ENCODE measurements at regions not wholly inside any gene's neighbourhood (a gene's known extent, or its start where the extent isn't known, plus 50 kb on each side); places are given as distances from the start of the nearest gene placed in this dataset.

- Histone ChIP-seq H3K36me3 (ENCODE audit: control insufficient read depth, insufficient read depth, low read length) (no peaks in the 10 kb centered on the region), H3K4me1 (ENCODE audit: control insufficient read depth, insufficient read depth, low read length) (no peaks in the 10 kb centered on the region), H3K9me3 (ENCODE audit: control insufficient read depth, insufficient read depth, low read length) (no peaks in the 10 kb centered on the region), H3K27me3 (ENCODE audit: control insufficient read depth, insufficient read depth, low read length) (no peaks in the 10 kb centered on the region), H3K27ac (ENCODE audit: low read depth, low read length) (no peak overlapping the region), H3K4me3 (ENCODE audit: low read depth, low read length) (no peak overlapping the region)
- peak in 4 of 6 donors; percentile 10 to 87 (median 25) for DNase-seq (ENCODE audit: low read depth in 4 of 6, low spot score in 6 of 6)
- WGBS (ENCODE audit: insufficient coverage) = no CpG with 5 or more reads among the region's 1 CpG
Measured at GRCh38 chr12:90199006-90199405, 490.4 kb upstream of the ATP2B1 start.

- no peaks in the 10 kb centered on the region for H3K9me3 ChIP-seq (ENCODE audit: control insufficient read depth, insufficient read depth, low read length)
- no peak overlapping the region for H3K27ac ChIP-seq (ENCODE audit: low read depth, low read length)
- no peaks in the 10 kb centered on the region for H3K27me3 ChIP-seq (ENCODE audit: control insufficient read depth, insufficient read depth, low read length)
- no peak overlapping the region for H3K4me3 ChIP-seq (ENCODE audit: low read depth, low read length)
- H3K36me3 ChIP-seq (ENCODE audit: control insufficient read depth, insufficient read depth, low read length) = no peaks in the 10 kb centered on the region
- no peak for DNase-seq (ENCODE audit: low read depth in 4 of 6, low spot score in 6 of 6)
- WGBS (ENCODE audit: insufficient coverage) = no CpG with 5 or more reads among the region's 3 CpGs
- H3K4me1 ChIP-seq (ENCODE audit: control insufficient read depth, insufficient read depth, low read length) = no peaks in the 10 kb centered on the region
Measured at GRCh38 chr12:90193500-90193899, 484.9 kb upstream of the ATP2B1 start.

- peaks cover under 1% of the 10 kb centered on the region for H3K9me3 ChIP-seq (ENCODE audit: control insufficient read depth, insufficient read depth, low read length)
- no peak overlapping the region for H3K27ac ChIP-seq (ENCODE audit: low read depth, low read length)
- no peaks in the 10 kb centered on the region for H3K27me3 ChIP-seq (ENCODE audit: control insufficient read depth, insufficient read depth, low read length)
- H3K4me1 ChIP-seq (ENCODE audit: control insufficient read depth, insufficient read depth, low read length) = no peaks in the 10 kb centered on the region
- peak in 1 of 6 donors; percentile 4 for DNase-seq (ENCODE audit: low read depth in 4 of 6, low spot score in 6 of 6)
- no peak overlapping the region for H3K4me3 ChIP-seq (ENCODE audit: low read depth, low read length)
- H3K36me3 ChIP-seq (ENCODE audit: control insufficient read depth, insufficient read depth, low read length) = no peaks in the 10 kb centered on the region
- no CpG with 5 or more reads among the region's 2 CpGs for WGBS (ENCODE audit: insufficient coverage)
Measured at GRCh38 chr12:90188857-90189256, 480.2 kb upstream of the ATP2B1 start.

- no peak overlapping the region for H3K4me3 ChIP-seq (ENCODE audit: low read depth, low read length)
- peaks cover 8% of the 10 kb centered on the region for H3K9me3 ChIP-seq (ENCODE audit: control insufficient read depth, insufficient read depth, low read length)
- H3K4me1 ChIP-seq (ENCODE audit: control insufficient read depth, insufficient read depth, low read length) = no peaks in the 10 kb centered on the region
- no CpG with 5 or more reads among the region's 1 CpG for WGBS (ENCODE audit: insufficient coverage)
- no peak overlapping the region for H3K27ac ChIP-seq (ENCODE audit: low read depth, low read length)
- no peaks in the 10 kb centered on the region for H3K36me3 ChIP-seq (ENCODE audit: control insufficient read depth, insufficient read depth, low read length)
- H3K27me3 ChIP-seq (ENCODE audit: control insufficient read depth, insufficient read depth, low read length) = no peaks in the 10 kb centered on the region
- no peak for DNase-seq (ENCODE audit: low read depth in 4 of 6, low spot score in 6 of 6)
Measured at GRCh38 chr12:90183201-90183600, 474.6 kb upstream of the ATP2B1 start.

GRCh38 chr12:90181216-90181615, 472.6 kb upstream of the ATP2B1 start:
- WGBS (ENCODE audit: insufficient coverage) = no CpG with 5 or more reads among the region's 3 CpGs

GRCh38 chr12:90174956-90175355, 466.3 kb upstream of the ATP2B1 start:
- Histone ChIP-seq H3K4me3 (ENCODE audit: low read depth, low read length) (no peak overlapping the region), H3K4me1 (ENCODE audit: control insufficient read depth, insufficient read depth, low read length) (no peaks in the 10 kb centered on the region), H3K27ac (ENCODE audit: low read depth, low read length) (no peak overlapping the region), H3K27me3 (ENCODE audit: control insufficient read depth, insufficient read depth, low read length) (no peaks in the 10 kb centered on the region), H3K9me3 (ENCODE audit: control insufficient read depth, insufficient read depth, low read length) (peaks cover 2% of the 10 kb centered on the region), H3K36me3 (ENCODE audit: control insufficient read depth, insufficient read depth, low read length) (no peaks in the 10 kb centered on the region)
- WGBS (ENCODE audit: insufficient coverage) = no CpG with 5 or more reads among the region's 1 CpG
- no peak for DNase-seq (ENCODE audit: low read depth in 4 of 6, low spot score in 6 of 6)

More at GRCh38 chr12:90181216-90181615, 472.6 kb upstream of the ATP2B1 start:
- DNase-seq (ENCODE audit: low read depth in 4 of 6, low spot score in 6 of 6) = no peak
- H3K36me3 ChIP-seq (ENCODE audit: control insufficient read depth, insufficient read depth, low read length) = no peaks in the 10 kb centered on the region
- H3K27me3 ChIP-seq (ENCODE audit: control insufficient read depth, insufficient read depth, low read length) = no peaks in the 10 kb centered on the region
- H3K27ac ChIP-seq (ENCODE audit: low read depth, low read length) = no peak overlapping the region
- H3K4me3 ChIP-seq (ENCODE audit: low read depth, low read length) = no peak overlapping the region
- peaks cover 10% of the 10 kb centered on the region for H3K9me3 ChIP-seq (ENCODE audit: control insufficient read depth, insufficient read depth, low read length)
- no peaks in the 10 kb centered on the region for H3K4me1 ChIP-seq (ENCODE audit: control insufficient read depth, insufficient read depth, low read length)

GRCh38 chr12:90174198-90174510, 465.5 kb upstream of the ATP2B1 start:
- peak in 2 of 6 donors; percentile 26 to 75 for DNase-seq (ENCODE audit: low read depth in 4 of 6, low spot score in 6 of 6)
- Histone ChIP-seq H3K4me1 (ENCODE audit: control insufficient read depth, insufficient read depth, low read length) (no peaks in the 10 kb centered on the region), H3K27me3 (ENCODE audit: control insufficient read depth, insufficient read depth, low read length) (no peaks in the 10 kb centered on the region), H3K36me3 (ENCODE audit: control insufficient read depth, insufficient read depth, low read length) (no peaks in the 10 kb centered on the region), H3K9me3 (ENCODE audit: control insufficient read depth, insufficient read depth, low read length) (peaks cover 2% of the 10 kb centered on the region), H3K4me3 (ENCODE audit: low read depth, low read length) (no peak overlapping the region), H3K27ac (ENCODE audit: low read depth, low read length) (no peak overlapping the region)
- WGBS (ENCODE audit: insufficient coverage) = no CpG with 5 or more reads among the region's 1 CpG

- Histone ChIP-seq H3K9me3 (ENCODE audit: control insufficient read depth, insufficient read depth, low read length) (peaks cover 2% of the 10 kb centered on the region), H3K4me3 (ENCODE audit: low read depth, low read length) (no peak overlapping the region), H3K27me3 (ENCODE audit: control insufficient read depth, insufficient read depth, low read length) (no peaks in the 10 kb centered on the region), H3K4me1 (ENCODE audit: control insufficient read depth, insufficient read depth, low read length) (no peaks in the 10 kb centered on the region), H3K36me3 (ENCODE audit: control insufficient read depth, insufficient read depth, low read length) (no peaks in the 10 kb centered on the region), H3K27ac (ENCODE audit: low read depth, low read length) (no peak overlapping the region)
- no CpG with 5 or more reads among the region's 2 CpGs for WGBS (ENCODE audit: insufficient coverage)
- DNase-seq (ENCODE audit: low read depth in 4 of 6, low spot score in 6 of 6) = peak in 1 of 6 donors; percentile 19
Measured at GRCh38 chr12:90173499-90174197, 465.0 kb upstream of the ATP2B1 start.

GRCh38 chr12:90172524-90172923, 463.9 kb upstream of the ATP2B1 start:
- Histone ChIP-seq H3K9me3 (ENCODE audit: control insufficient read depth, insufficient read depth, low read length) (peaks cover 2% of the 10 kb centered on the region), H3K27ac (ENCODE audit: low read depth, low read length) (no peak overlapping the region), H3K36me3 (ENCODE audit: control insufficient read depth, insufficient read depth, low read length) (no peaks in the 10 kb centered on the region), H3K4me1 (ENCODE audit: control insufficient read depth, insufficient read depth, low read length) (no peaks in the 10 kb centered on the region), H3K4me3 (ENCODE audit: low read depth, low read length) (no peak overlapping the region), H3K27me3 (ENCODE audit: control insufficient read depth, insufficient read depth, low read length) (no peaks in the 10 kb centered on the region)
- WGBS (ENCODE audit: insufficient coverage) = 100% methylated on average over 3 of the region's 3 CpGs
- no peak for DNase-seq (ENCODE audit: low read depth in 4 of 6, low spot score in 6 of 6)

GRCh38 chr12:90170740-90171139, 462.1 kb upstream of the ATP2B1 start:
- H3K4me1 ChIP-seq (ENCODE audit: control insufficient read depth, insufficient read depth, low read length) = no peaks in the 10 kb centered on the region
- WGBS (ENCODE audit: insufficient coverage) = 100% methylated on average over 1 of the region's 1 CpG
- no peak for DNase-seq (ENCODE audit: low read depth in 4 of 6, low spot score in 6 of 6)

More at GRCh38 chr12:90170740-90171139, 462.1 kb upstream of the ATP2B1 start:
- no peak overlapping the region for H3K27ac ChIP-seq (ENCODE audit: low read depth, low read length)
- no peaks in the 10 kb centered on the region for H3K36me3 ChIP-seq (ENCODE audit: control insufficient read depth, insufficient read depth, low read length)
- H3K4me3 ChIP-seq (ENCODE audit: low read depth, low read length) = no peak overlapping the region
- no peaks in the 10 kb centered on the region for H3K27me3 ChIP-seq (ENCODE audit: control insufficient read depth, insufficient read depth, low read length)
- no peaks in the 10 kb centered on the region for H3K9me3 ChIP-seq (ENCODE audit: control insufficient read depth, insufficient read depth, low read length)

All from spinal cord (tissue), 9 donors.